PC-9 (cell line): ENCODE measurements at regions not wholly inside any gene's neighbourhood (a gene's known extent, or its start where the extent isn't known, plus 50 kb on each side); places are given as distances from the start of the nearest gene placed in this dataset.

ENCODE experiments used
- EZH2 ChIP-seq: fragments of 200-600 bp; sonication (generic); IDR thresholded peaks from 2 replicates; pipeline ENCODE4 v1.8.0; 2017; ENCODE audit warnings: antibody characterized with exemption, low read depth
- TF ChIP-seq, protein P1 (sequence below): fragments of 200-600 bp; sonication (generic); conservative IDR thresholded peaks from 2 replicates; pipeline ENCODE4 v1.6.1; 2017; ENCODE audit warnings: mixed run types, antibody characterized with exemption, mild to moderate bottlenecking, moderate library complexity

DNA sequence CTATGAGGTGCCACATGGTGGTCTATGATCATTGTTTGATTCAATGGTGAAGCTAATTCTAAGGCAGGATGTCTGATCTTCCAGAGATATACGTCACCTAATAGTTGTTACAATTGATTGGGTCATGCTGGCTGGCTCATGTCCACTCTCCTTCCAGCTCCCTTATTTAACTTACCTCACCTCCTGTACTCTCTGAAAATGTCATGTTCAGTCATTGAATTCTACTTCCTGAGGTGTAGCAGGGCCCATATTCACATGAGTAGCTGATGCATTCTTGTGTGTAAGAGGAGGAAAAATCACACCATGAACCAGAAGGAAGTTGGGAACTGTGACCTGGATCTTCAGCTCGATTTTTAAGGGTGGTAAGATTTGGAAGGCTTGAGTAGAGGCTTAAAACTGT lies 795.8 kb downstream of the QKI start:
- TF ChIP-seq, protein P1, sequence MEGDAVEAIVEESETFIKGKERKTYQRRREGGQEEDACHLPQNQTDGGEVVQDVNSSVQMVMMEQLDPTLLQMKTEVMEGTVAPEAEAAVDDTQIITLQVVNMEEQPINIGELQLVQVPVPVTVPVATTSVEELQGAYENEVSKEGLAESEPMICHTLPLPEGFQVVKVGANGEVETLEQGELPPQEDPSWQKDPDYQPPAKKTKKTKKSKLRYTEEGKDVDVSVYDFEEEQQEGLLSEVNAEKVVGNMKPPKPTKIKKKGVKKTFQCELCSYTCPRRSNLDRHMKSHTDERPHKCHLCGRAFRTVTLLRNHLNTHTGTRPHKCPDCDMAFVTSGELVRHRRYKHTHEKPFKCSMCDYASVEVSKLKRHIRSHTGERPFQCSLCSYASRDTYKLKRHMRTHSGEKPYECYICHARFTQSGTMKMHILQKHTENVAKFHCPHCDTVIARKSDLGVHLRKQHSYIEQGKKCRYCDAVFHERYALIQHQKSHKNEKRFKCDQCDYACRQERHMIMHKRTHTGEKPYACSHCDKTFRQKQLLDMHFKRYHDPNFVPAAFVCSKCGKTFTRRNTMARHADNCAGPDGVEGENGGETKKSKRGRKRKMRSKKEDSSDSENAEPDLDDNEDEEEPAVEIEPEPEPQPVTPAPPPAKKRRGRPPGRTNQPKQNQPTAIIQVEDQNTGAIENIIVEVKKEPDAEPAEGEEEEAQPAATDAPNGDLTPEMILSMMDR = no peak
- TF ChIP-seq EZH2 = no peak
